PC-3 (cell line): ENCODE measurements at regions not wholly inside any gene's neighbourhood (a gene's known extent, or its start where the extent isn't known, plus 50 kb on each side); places are given as distances from the start of the nearest gene placed in this dataset.

Experiments
- EZH2 ChIP-seq: fragments of 300-600 bp; sonication (generic); IDR thresholded peaks from one replicate; pipeline ENCODE4 v1.6.1; 2017; ENCODE audit warnings: antibody characterized with exemption, mild to moderate bottlenecking, low read length; ENCODE audit not compliant: unreplicated experiment
- EZH2phosphoT487 ChIP-seq: fragments of 300-600 bp; sonication (generic); IDR thresholded peaks from 2 replicates; pipeline ENCODE4 v1.6.1; 2018; ENCODE audit warnings: mild to moderate bottlenecking, antibody characterized with exemption, low read length, borderline replicate concordance
- TF ChIP-seq, protein P1 (sequence below): fragments of 300-600 bp; sonication (generic); conservative IDR thresholded peaks from 2 replicates; pipeline ENCODE4 v1.5.1; 2017; ENCODE audit warnings: antibody characterized with exemption, low read depth, mild to moderate bottlenecking, low read length

DNA sequence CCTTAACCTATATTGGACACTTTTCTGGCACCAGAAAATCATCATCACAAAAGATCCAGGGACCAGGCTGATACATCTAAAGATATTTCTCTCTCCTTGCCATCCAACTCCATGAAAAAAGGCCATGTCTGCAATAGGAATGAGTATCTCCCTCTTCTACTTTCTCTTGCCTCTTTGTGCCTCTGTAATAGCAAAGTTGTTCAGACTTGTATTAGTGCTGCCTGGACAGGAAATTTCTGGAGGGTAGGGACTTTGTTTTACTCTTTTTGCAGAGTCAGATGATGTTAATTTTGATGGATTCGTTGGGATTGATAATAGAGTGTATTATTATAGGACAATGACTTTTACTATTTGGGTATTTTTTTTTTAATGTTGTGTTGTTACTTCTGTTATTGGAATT, 376.3 kb downstream of the INHBA start:
- TF ChIP-seq EZH2 (no peak), EZH2phosphoT487 (no peak)
- TF ChIP-seq, protein P1, sequence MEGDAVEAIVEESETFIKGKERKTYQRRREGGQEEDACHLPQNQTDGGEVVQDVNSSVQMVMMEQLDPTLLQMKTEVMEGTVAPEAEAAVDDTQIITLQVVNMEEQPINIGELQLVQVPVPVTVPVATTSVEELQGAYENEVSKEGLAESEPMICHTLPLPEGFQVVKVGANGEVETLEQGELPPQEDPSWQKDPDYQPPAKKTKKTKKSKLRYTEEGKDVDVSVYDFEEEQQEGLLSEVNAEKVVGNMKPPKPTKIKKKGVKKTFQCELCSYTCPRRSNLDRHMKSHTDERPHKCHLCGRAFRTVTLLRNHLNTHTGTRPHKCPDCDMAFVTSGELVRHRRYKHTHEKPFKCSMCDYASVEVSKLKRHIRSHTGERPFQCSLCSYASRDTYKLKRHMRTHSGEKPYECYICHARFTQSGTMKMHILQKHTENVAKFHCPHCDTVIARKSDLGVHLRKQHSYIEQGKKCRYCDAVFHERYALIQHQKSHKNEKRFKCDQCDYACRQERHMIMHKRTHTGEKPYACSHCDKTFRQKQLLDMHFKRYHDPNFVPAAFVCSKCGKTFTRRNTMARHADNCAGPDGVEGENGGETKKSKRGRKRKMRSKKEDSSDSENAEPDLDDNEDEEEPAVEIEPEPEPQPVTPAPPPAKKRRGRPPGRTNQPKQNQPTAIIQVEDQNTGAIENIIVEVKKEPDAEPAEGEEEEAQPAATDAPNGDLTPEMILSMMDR = no peak
